ENCODE measurements at regions not wholly inside any gene's neighbourhood (a gene's known extent, or its start where the extent isn't known, plus 50 kb on each side); places are given as distances from the start of the nearest gene placed in this dataset.

DNA sequence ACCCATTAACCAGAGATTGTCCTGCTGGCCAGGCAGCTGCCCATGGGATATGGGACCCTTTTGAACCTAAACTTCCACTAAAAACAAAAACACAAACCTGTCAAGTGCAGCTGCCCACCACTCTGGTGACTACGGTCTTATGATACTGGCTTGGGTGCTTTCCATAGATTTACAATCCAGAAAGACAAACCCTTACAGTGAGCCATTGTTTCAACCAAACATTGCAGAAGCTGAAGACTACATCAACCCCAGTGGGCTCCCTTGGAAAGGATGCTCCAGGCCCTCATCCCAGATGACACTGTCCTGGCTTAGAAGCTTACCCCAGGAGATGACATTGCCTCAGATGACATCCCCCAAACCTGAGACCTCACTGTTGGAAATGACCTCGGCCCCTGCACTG is 56.9 kb upstream of the WNT11 start:
- no peak overlapping the region for H3K4me3 ChIP-seq (ENCODE audit: low read depth in 2 of 2, low read length in 1 of 2)
- no peaks in the 10 kb centered on the region for H3K79me2 ChIP-seq (ENCODE audit: insufficient read depth)
- WGBS (ENCODE audit: low lambda C conversion rate) = 45% methylated on average over 2 of the region's 2 CpGs
- H3K27me3 ChIP-seq (ENCODE audit: insufficient read depth) = peaks cover 13% of the 10 kb centered on the region; the same call in 1 of the 2 replicates
- no peak overlapping the region for H3K27ac ChIP-seq (ENCODE audit: low read depth in 2 of 2, low read length in 1 of 2)
- no peaks in the 10 kb centered on the region for H3K9me3 ChIP-seq
- H3K4me2 ChIP-seq = no peak overlapping the region
- H2AFZ ChIP-seq (ENCODE audit: low read depth) = no peak overlapping the region
- ChIA-PET POLR2A (no interaction called here), CTCF (no interaction called here)
- TF ChIP-seq FOXJ3 (CRISPR knock-in tag; IDR thresholded peaks at IDR 0.05) (no peak), JUND (IDR thresholded peaks at IDR 0.05) (no peak), CHD2 (IDR thresholded peaks at IDR 0.05; ENCODE audit: low read length, partially characterized antibody) (no peak), FOSL2 (IDR thresholded peaks at IDR 0.05; ENCODE audit: borderline replicate concordance, low read depth) (no peak), RAD21 (IDR thresholded peaks at IDR 0.05; ENCODE audit: low read length) (no peak)
- TF ChIP-seq, protein P1, sequence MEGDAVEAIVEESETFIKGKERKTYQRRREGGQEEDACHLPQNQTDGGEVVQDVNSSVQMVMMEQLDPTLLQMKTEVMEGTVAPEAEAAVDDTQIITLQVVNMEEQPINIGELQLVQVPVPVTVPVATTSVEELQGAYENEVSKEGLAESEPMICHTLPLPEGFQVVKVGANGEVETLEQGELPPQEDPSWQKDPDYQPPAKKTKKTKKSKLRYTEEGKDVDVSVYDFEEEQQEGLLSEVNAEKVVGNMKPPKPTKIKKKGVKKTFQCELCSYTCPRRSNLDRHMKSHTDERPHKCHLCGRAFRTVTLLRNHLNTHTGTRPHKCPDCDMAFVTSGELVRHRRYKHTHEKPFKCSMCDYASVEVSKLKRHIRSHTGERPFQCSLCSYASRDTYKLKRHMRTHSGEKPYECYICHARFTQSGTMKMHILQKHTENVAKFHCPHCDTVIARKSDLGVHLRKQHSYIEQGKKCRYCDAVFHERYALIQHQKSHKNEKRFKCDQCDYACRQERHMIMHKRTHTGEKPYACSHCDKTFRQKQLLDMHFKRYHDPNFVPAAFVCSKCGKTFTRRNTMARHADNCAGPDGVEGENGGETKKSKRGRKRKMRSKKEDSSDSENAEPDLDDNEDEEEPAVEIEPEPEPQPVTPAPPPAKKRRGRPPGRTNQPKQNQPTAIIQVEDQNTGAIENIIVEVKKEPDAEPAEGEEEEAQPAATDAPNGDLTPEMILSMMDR (IDR thresholded peaks at IDR 0.05) = no peak
- TF ChIP-seq, protein P2, sequence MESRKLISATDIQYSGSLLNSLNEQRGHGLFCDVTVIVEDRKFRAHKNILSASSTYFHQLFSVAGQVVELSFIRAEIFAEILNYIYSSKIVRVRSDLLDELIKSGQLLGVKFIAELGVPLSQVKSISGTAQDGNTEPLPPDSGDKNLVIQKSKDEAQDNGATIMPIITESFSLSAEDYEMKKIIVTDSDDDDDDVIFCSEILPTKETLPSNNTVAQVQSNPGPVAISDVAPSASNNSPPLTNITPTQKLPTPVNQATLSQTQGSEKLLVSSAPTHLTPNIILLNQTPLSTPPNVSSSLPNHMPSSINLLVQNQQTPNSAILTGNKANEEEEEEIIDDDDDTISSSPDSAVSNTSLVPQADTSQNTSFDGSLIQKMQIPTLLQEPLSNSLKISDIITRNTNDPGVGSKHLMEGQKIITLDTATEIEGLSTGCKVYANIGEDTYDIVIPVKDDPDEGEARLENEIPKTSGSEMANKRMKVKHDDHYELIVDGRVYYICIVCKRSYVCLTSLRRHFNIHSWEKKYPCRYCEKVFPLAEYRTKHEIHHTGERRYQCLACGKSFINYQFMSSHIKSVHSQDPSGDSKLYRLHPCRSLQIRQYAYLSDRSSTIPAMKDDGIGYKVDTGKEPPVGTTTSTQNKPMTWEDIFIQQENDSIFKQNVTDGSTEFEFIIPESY (IDR thresholded peaks at IDR 0.05; ENCODE audit: borderline replicate concordance, low read depth) = no peak
- peaks cover 0 to 6% of the 10 kb centered on the region in 2 experiments; a peak in 1 of 4 replicates for H3K4me1 ChIP-seq (ENCODE audit: control insufficient read depth in 1 of 2, insufficient read depth in 2 of 2, low read depth in 1 of 2, low read length in 1 of 2)
- no peak overlapping the region for H3K9ac ChIP-seq
- no peaks in the 10 kb centered on the region for H4K20me1 ChIP-seq (ENCODE audit: insufficient read depth)
- no peaks in the 10 kb centered on the region for H3K9me2 ChIP-seq
- no peaks in the 10 kb centered on the region for H3K36me3 ChIP-seq (replicated peaks in 1 of 2; ENCODE audit: control insufficient read depth in 1 of 2, insufficient read depth in 2 of 2, low read length in 1 of 2)
- no peak for DNase-seq
- H3F3A ChIP-seq (replicated peaks; ENCODE audit: insufficient read depth) = no peaks in the 10 kb centered on the region

DNA sequence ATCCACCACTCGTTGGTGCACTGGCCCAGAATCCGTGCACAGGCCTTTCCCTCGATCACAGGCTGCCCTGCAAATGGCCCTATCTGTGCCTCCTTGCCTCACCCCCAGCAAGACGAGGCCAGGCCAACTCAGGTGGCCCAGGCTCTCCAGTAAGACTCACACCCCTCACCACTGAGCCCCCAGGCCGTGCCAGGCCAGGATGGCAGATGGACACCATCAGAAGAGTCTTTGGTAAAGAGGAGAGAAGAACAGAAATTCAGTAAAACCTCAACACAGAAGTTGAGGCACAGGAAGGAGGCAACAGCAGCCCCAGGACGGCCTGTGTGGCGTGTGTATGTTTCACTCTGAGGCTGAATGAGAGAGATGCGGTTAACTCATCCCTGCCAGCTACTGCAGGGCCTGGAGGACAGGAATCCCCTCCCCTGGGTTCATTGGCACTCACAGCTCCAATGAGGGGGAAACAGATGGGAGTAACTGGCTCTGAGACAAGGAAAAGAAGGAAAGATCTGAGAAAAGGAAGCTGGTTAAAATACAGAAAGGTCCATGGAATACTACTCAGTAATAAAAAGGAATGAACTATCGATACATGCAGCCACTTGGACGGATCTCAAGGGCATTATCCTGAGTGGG is 54.1 kb upstream of the WNT11 start:
- Histone ChIP-seq H3K27ac (ENCODE audit: low read depth in 2 of 2, low read length in 1 of 2) (no peak overlapping the region), H2AFZ (ENCODE audit: low read depth) (no peak overlapping the region), H3K27me3 (ENCODE audit: insufficient read depth) (peaks cover 13% of the 10 kb centered on the region; the same call in 1 of the 2 replicates), H3K4me2 (no peak overlapping the region), H3K4me1 (ENCODE audit: control insufficient read depth in 1 of 2, insufficient read depth in 2 of 2, low read depth in 1 of 2, low read length in 1 of 2) (peaks cover 0 to 6% of the 10 kb centered on the region in 2 experiments; a peak in 1 of 4 replicates), H3K9me3 (no peaks in the 10 kb centered on the region), H3K4me3 (ENCODE audit: low read depth in 2 of 2, low read length in 1 of 2) (no peak overlapping the region), H4K20me1 (ENCODE audit: insufficient read depth) (no peaks in the 10 kb centered on the region), H3K9me2 (no peaks in the 10 kb centered on the region), H3K9ac (no peak overlapping the region), H3F3A (replicated peaks; ENCODE audit: insufficient read depth) (no peaks in the 10 kb centered on the region), H3K36me3 (replicated peaks in 1 of 2; ENCODE audit: control insufficient read depth in 1 of 2, insufficient read depth in 2 of 2, low read length in 1 of 2) (no peaks in the 10 kb centered on the region), H3K79me2 (ENCODE audit: insufficient read depth) (no peaks in the 10 kb centered on the region)
- TF ChIP-seq RCOR1 (IDR thresholded peaks at IDR 0.05; ENCODE audit: low read length) (no peak), NFIC (IDR thresholded peaks at IDR 0.05; ENCODE audit: borderline replicate concordance) (no peak), TAF1 (IDR thresholded peaks at IDR 0.05; ENCODE audit: borderline replicate concordance, low read depth, low read length) (no peak), SMC3 (IDR thresholded peaks at IDR 0.05; ENCODE audit: low read depth, low read length) (no peak)
- POLR2A ChIA-PET = no interaction called here
- CTCF ChIA-PET = no interaction called here
- no peak for DNase-seq
- 41% methylated on average over 10 of the region's 10 CpGs for WGBS (ENCODE audit: low lambda C conversion rate)
